SK-N-SH (cell line): ENCODE measurements at regions not wholly inside any gene's neighbourhood (a gene's known extent, or its start where the extent isn't known, plus 50 kb on each side); places are given as distances from the start of the nearest gene placed in this dataset.

ENCODE experiments used
- CTCF ChIA-PET: fragments of 300-600, 350-600 bp; formaldehyde crosslinking; extraction: SDS; loops from one replicate; lab custom pipeline; 2021; lab: Yijun Ruan, JAX
- POLR2A ChIA-PET: fragments of 350-600 bp; sonication (Branson Sonifier 250); formaldehyde crosslinking; extraction: SDS; loops from one replicate; lab custom pipeline; 2020; ENCODE audit warnings: antibody characterized with exemption, inconsistent platforms; lab: Yijun Ruan, JAX
- DNase-seq: peaks from one replicate; pipeline ENCODE4 v3.0.0; 2012
- H2AFZ ChIP-seq: fragments of 200-600 bp; sonication (generic); 2 replicates; pipeline ENCODE4 v1.8.1; 2016; ENCODE audit warnings: antibody characterized with exemption, mild to moderate bottlenecking, low read depth
- H3F3A ChIP-seq: fragments of 200-600 bp; sonication (generic); replicated peaks from 2 replicates; pipeline ENCODE3; 2016; ENCODE audit warnings: antibody characterized with exemption, mild to moderate bottlenecking; ENCODE audit not compliant: insufficient read depth
- H3K27ac ChIP-seq, 2 experiments: fragments of 200-500 bp in 1 of 2; fragments of 200-600 bp in 1 of 2; sonication (Bioruptor generic) in 1 of 2; sonication (generic), shearing (Covaris generic) in 1 of 2; 2 replicates each; pipeline versions ENCODE4 v1.5.1 to v1.6.1; 2014 to 2016; ENCODE audit warnings: low read depth in 2 of 2, inconsistent platforms in 1 of 2, low read length in 1 of 2, mild to moderate bottlenecking in 1 of 2, mixed read lengths in 1 of 2
- H3K27me3 ChIP-seq: fragments of 200-600 bp; sonication (generic), shearing (Covaris generic); 2 replicates; pipeline ENCODE4 v1.6.1; 2016; ENCODE audit warnings: mixed run types; ENCODE audit not compliant: insufficient read depth
- H3K36me3 ChIP-seq, 2 experiments: fragments of 200-500 bp in 1 of 2; fragments of 200-600 bp in 1 of 2; sonication (Bioruptor generic) in 1 of 2; sonication (generic) in 1 of 2; replicated peaks in 1 of 2; 2 replicates each; pipeline versions ENCODE3 to v1.5.1; 2014 to 2016; ENCODE audit warnings: low read length in 1 of 2, mild to moderate bottlenecking in 1 of 2; ENCODE audit not compliant: insufficient read depth in 2 of 2, control insufficient read depth in 1 of 2
- H3K4me1 ChIP-seq, 2 experiments: fragments of 200-500 bp in 1 of 2; fragments of 200-600 bp in 1 of 2; sonication (Bioruptor generic) in 1 of 2; sonication (generic), shearing (Covaris generic) in 1 of 2; 2 replicates each; pipeline versions ENCODE4 v1.5.1 to v1.6.1; 2014 to 2016; ENCODE audit warnings: low read depth in 1 of 2, low read length in 1 of 2, mixed run types in 1 of 2; ENCODE audit not compliant: insufficient read depth in 2 of 2, control insufficient read depth in 1 of 2
- H3K4me2 ChIP-seq: fragments of 200-600 bp; sonication (generic), shearing (Covaris generic); 2 replicates; pipeline ENCODE4 v1.6.1; 2017; ENCODE audit warnings: mixed run types
- H3K4me3 ChIP-seq, 2 experiments: fragments of 200-500 bp in 1 of 2; fragments of 200-600 bp in 1 of 2; sonication (Bioruptor generic) in 1 of 2; sonication (generic), shearing (Covaris generic) in 1 of 2; 2 replicates each; pipeline versions ENCODE4 v1.5.1 to v1.8.1; 2014 to 2016; ENCODE audit warnings: low read depth in 2 of 2, inconsistent platforms in 1 of 2, low read length in 1 of 2, mild to moderate bottlenecking in 1 of 2, mixed read lengths in 1 of 2, moderate library complexity in 1 of 2
- H3K79me2 ChIP-seq: fragments of 200-600 bp; sonication (generic); 2 replicates; pipeline ENCODE4 v1.8.1; 2017; ENCODE audit warnings: mild to moderate bottlenecking; ENCODE audit not compliant: insufficient read depth
- H3K9ac ChIP-seq: fragments of 200-600 bp; sonication (generic); 2 replicates; pipeline ENCODE4 v1.6.1; 2017; ENCODE audit warnings: mixed run types
- H3K9me2 ChIP-seq: fragments of 200-600 bp; sonication (generic); 2 replicates; pipeline ENCODE4 v1.6.1; 2017; ENCODE audit warnings: mixed run types
- H3K9me3 ChIP-seq: fragments of 200-600 bp; sonication (generic); 2 replicates; pipeline ENCODE4 v1.6.1; 2017; ENCODE audit warnings: mixed run types, mild to moderate bottlenecking, moderate library complexity
- H4K20me1 ChIP-seq: fragments of 200-600 bp; sonication (generic); 2 replicates; pipeline ENCODE4 v1.6.1; 2017; ENCODE audit warnings: mild to moderate bottlenecking, mixed run types; ENCODE audit not compliant: insufficient read depth
- CHD2 ChIP-seq: fragments of 150-350 bp; IDR thresholded peaks from 2 replicates; pipeline ENCODE4 v1.6.1; 2018; ENCODE audit warnings: low read length; ENCODE audit not compliant: partially characterized antibody
- ELF1 ChIP-seq: IDR thresholded peaks from 2 replicates; pipeline ENCODE4 v1.4.0; 2012
- FOSL2 ChIP-seq: IDR thresholded peaks from 2 replicates; pipeline ENCODE4 v1.4.0; 2012; ENCODE audit warnings: low read depth, mild to moderate bottlenecking, moderate library complexity, borderline replicate concordance
- FOXM1 ChIP-seq: IDR thresholded peaks from 2 replicates; pipeline ENCODE4 v1.4.0; 2012; ENCODE audit warnings: low read depth, mild to moderate bottlenecking
- JUND ChIP-seq: IDR thresholded peaks from 2 replicates; pipeline ENCODE4 v1.4.0; 2012
- MEF2A ChIP-seq: IDR thresholded peaks from 2 replicates; pipeline ENCODE4 v1.4.0; 2012; ENCODE audit warnings: low read depth, borderline replicate concordance
- MXI1 ChIP-seq: IDR thresholded peaks from 2 replicates; pipeline ENCODE4 v1.6.1; 2012; ENCODE audit warnings: mild to moderate bottlenecking, low read depth, low read length, improper control_type of control experiment
- NRF1 ChIP-seq: IDR thresholded peaks from 2 replicates; pipeline ENCODE4 v1.6.1; 2012; ENCODE audit warnings: low read depth, mild to moderate bottlenecking, low read length
- POLR2AphosphoS5 ChIP-seq: IDR thresholded peaks from 2 replicates; pipeline ENCODE4 v1.6.1; 2012; ENCODE audit warnings: low read depth, low read length
- RAD21 ChIP-seq: IDR thresholded peaks from 2 replicates; pipeline ENCODE4 v1.6.1; 2012; ENCODE audit warnings: mild to moderate bottlenecking, low read length
- RXRA ChIP-seq: IDR thresholded peaks from 2 replicates; pipeline ENCODE4 v1.4.0; 2012; ENCODE audit warnings: low read depth, mild to moderate bottlenecking, borderline replicate concordance
- SIN3A ChIP-seq: IDR thresholded peaks from 2 replicates; pipeline ENCODE4 v1.6.1; 2012; ENCODE audit warnings: low read depth, mild to moderate bottlenecking, low read length, moderate library complexity, borderline replicate concordance
- SMC3 ChIP-seq: IDR thresholded peaks from 2 replicates; pipeline ENCODE4 v1.6.1; 2012; ENCODE audit warnings: low read depth, low read length, improper control_type of control experiment
- TAF1 ChIP-seq: IDR thresholded peaks from 2 replicates; pipeline ENCODE4 v1.6.1; 2012; ENCODE audit warnings: low read depth, mild to moderate bottlenecking, low read length, moderate library complexity, borderline replicate concordance
- TCF12 ChIP-seq: IDR thresholded peaks from 2 replicates; pipeline ENCODE4 v1.4.0; 2012
- WGBS: methylation state at CpG from one replicate; pipeline ENCODE4 v1.1.6; 2017; ENCODE audit warnings: low lambda C conversion rate; 5-methylcytosine and 5-hydroxymethylcytosine counted together
- TF ChIP-seq, protein P1 (sequence below): IDR thresholded peaks from 2 replicates; pipeline ENCODE4 v1.6.1; 2012; ENCODE audit warnings: mild to moderate bottlenecking, low read depth, low read length, moderate library complexity
- TF ChIP-seq, protein P2 (sequence below): fragments of 150-350 bp; IDR thresholded peaks from 2 replicates; pipeline ENCODE4 v1.6.1; 2016; ENCODE audit warnings: mild to moderate bottlenecking, low read depth, low read length
- TF ChIP-seq, protein P3 (sequence below): IDR thresholded peaks from 2 replicates; pipeline ENCODE4 v1.4.0; 2012; ENCODE audit warnings: low read depth
- TF ChIP-seq, protein P4 (sequence below): IDR thresholded peaks from 2 replicates; pipeline ENCODE4; 2012

DNA sequence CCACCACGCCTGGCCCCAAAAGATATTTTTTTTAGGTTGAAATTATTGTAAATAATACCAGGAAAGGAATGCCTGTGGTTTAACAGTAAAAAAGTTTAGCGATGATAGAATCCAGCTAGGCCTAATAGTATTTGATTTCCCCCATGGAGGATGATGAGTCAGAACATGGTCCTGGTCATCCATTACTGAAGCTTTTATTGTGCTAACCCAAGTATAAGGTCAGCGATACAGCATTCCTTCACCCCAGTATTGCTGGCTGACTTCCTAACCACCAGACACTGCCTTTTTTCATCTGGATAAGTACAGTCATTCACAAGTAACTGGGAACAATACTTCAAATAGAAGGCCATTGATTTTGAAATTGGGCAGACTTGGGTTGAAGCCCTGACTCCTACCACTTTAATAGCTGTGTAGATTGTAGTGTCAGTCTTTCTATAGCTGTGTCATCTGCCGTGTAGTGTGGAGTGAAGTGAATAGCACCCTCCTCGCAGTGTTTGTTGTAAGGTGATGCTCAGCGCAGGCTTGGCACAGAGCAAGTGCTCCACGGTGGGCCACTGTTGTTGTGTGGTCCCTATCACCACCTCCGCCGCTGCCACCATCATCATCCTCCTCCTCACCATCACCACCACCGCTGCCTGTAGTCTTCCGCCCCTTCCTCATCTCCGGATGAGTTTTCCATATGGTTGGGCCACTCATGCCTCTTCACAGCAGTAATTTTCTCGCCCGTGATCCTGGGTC, 436.0 kb upstream of the TPM1 start (continued):
- TF ChIP-seq ELF1 (peak; percentile 51; the same call in 1 of the 2 replicates), MXI1 (no peak), FOSL2 (peak; percentile 98), SMC3 (no peak), TCF12 (peak; percentile 99), MEF2A (peak; percentile 69; the same call in 1 of the 2 replicates)
- TF ChIP-seq, protein P1, sequence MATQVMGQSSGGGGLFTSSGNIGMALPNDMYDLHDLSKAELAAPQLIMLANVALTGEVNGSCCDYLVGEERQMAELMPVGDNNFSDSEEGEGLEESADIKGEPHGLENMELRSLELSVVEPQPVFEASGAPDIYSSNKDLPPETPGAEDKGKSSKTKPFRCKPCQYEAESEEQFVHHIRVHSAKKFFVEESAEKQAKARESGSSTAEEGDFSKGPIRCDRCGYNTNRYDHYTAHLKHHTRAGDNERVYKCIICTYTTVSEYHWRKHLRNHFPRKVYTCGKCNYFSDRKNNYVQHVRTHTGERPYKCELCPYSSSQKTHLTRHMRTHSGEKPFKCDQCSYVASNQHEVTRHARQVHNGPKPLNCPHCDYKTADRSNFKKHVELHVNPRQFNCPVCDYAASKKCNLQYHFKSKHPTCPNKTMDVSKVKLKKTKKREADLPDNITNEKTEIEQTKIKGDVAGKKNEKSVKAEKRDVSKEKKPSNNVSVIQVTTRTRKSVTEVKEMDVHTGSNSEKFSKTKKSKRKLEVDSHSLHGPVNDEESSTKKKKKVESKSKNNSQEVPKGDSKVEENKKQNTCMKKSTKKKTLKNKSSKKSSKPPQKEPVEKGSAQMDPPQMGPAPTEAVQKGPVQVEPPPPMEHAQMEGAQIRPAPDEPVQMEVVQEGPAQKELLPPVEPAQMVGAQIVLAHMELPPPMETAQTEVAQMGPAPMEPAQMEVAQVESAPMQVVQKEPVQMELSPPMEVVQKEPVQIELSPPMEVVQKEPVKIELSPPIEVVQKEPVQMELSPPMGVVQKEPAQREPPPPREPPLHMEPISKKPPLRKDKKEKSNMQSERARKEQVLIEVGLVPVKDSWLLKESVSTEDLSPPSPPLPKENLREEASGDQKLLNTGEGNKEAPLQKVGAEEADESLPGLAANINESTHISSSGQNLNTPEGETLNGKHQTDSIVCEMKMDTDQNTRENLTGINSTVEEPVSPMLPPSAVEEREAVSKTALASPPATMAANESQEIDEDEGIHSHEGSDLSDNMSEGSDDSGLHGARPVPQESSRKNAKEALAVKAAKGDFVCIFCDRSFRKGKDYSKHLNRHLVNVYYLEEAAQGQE = 0 out of 2 replicates have a peak, but pooled peaks have one; percentile 22

DNA sequence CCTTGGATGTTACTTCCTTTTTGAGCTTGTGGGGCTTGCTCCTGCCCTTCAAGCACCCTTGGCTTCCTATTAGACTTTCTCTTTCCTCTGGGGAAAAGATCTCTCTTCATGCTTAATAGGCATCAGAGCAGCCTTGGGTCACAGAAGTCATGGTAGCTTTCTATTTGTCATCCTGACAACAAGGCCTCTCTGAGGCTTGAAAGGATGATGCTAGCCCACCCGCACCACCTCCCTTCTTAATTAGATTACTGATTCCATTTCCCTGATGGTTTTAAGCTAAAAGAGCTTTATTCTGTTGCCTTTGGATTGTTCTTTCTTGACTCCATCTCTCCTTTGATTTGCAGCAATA, 435.5 kb upstream of the TPM1 start:
- no peak overlapping the region for H2AFZ ChIP-seq
- ChIA-PET CTCF (interaction anchor here (0.6 to 0.9 kb wide), 2 partner anchors 13 to 42 kb away, joined by 3 read pairs; no protein-coding TSS in a partner anchor), POLR2A (no interaction called here)
- peaks cover 16 to 34% of the 10 kb centered on the region in 2 experiments for H3K4me1 ChIP-seq
- H3K79me2 ChIP-seq = peaks cover 13% of the 10 kb centered on the region; the same call in 1 of the 2 replicates
- peak overlapping the region; percentile 86 to 91 for H3K27ac ChIP-seq
- H3K9me3 ChIP-seq = no peaks in the 10 kb centered on the region
- H3K4me3 ChIP-seq = no peak overlapping the region
- WGBS = 78% methylated on average over 1 of the region's 1 CpG
- H4K20me1 ChIP-seq = no peaks in the 10 kb centered on the region
- peaks cover 0 to 8% of the 10 kb centered on the region in 2 experiments for H3K36me3 ChIP-seq
- no peak for DNase-seq
- peak overlapping the region; percentile 40; the same call in 1 of the 2 replicates for H3K9ac ChIP-seq
- H3K27me3 ChIP-seq = no peaks in the 10 kb centered on the region
- no peaks in the 10 kb centered on the region for H3K9me2 ChIP-seq
- H3K4me2 ChIP-seq = peak overlapping the region; percentile 26
- H3F3A ChIP-seq = peaks cover 19% of the 10 kb centered on the region
- TF ChIP-seq POLR2AphosphoS5 (no peak), RAD21 (no peak), NRF1 (no peak), CHD2 (no peak), TCF12 (no peak), FOSL2 (no peak), TAF1 (no peak), SIN3A (no peak), RXRA (no peak), FOXM1 (no peak), JUND (no peak)
- TF ChIP-seq, protein P2, sequence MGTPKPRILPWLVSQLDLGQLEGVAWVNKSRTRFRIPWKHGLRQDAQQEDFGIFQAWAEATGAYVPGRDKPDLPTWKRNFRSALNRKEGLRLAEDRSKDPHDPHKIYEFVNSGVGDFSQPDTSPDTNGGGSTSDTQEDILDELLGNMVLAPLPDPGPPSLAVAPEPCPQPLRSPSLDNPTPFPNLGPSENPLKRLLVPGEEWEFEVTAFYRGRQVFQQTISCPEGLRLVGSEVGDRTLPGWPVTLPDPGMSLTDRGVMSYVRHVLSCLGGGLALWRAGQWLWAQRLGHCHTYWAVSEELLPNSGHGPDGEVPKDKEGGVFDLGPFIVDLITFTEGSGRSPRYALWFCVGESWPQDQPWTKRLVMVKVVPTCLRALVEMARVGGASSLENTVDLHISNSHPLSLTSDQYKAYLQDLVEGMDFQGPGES = no peak
- TF ChIP-seq, protein P3, sequence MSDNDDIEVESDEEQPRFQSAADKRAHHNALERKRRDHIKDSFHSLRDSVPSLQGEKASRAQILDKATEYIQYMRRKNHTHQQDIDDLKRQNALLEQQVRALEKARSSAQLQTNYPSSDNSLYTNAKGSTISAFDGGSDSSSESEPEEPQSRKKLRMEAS = no peak
- TF ChIP-seq, protein P4, sequence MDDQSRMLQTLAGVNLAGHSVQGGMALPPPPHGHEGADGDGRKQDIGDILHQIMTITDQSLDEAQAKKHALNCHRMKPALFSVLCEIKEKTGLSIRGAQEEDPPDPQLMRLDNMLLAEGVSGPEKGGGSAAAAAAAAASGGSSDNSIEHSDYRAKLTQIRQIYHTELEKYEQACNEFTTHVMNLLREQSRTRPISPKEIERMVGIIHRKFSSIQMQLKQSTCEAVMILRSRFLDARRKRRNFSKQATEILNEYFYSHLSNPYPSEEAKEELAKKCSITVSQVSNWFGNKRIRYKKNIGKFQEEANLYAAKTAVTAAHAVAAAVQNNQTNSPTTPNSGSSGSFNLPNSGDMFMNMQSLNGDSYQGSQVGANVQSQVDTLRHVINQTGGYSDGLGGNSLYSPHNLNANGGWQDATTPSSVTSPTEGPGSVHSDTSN = no peak
- TF ChIP-seq, protein P1 = no peak
